ENCODE measurements at regions not wholly inside any gene's neighbourhood (a gene's known extent, or its start where the extent isn't known, plus 50 kb on each side); places are given as distances from the start of the nearest gene placed in this dataset.
"Not testable (repeated sequence)": the region's sequence is repeated elsewhere in the genome, so short reads cannot be mapped to it uniquely, and the experiment has no call there.

DNA sequence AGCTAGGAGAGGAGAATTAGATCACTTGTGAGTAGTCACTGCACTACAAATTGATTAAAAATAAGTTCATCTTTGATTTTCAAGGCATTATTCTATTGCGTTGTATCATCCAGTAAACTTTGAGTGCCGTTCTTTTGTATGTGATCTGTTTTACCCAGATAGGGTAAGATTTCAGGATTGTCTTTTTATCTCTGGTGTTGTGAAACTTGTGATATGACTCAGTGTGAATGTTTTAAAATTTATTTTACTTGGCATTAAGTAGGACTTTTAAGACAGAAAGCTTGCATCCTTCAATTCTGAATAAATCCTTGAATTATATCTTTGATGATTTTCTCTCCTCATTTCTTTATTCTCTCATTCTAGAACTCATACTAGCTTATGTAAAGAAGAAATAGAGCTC, 93.3 kb upstream of the ADAMTS5 start:
- DNase-seq (ENCODE audit: low spot score): no peak

DNA sequence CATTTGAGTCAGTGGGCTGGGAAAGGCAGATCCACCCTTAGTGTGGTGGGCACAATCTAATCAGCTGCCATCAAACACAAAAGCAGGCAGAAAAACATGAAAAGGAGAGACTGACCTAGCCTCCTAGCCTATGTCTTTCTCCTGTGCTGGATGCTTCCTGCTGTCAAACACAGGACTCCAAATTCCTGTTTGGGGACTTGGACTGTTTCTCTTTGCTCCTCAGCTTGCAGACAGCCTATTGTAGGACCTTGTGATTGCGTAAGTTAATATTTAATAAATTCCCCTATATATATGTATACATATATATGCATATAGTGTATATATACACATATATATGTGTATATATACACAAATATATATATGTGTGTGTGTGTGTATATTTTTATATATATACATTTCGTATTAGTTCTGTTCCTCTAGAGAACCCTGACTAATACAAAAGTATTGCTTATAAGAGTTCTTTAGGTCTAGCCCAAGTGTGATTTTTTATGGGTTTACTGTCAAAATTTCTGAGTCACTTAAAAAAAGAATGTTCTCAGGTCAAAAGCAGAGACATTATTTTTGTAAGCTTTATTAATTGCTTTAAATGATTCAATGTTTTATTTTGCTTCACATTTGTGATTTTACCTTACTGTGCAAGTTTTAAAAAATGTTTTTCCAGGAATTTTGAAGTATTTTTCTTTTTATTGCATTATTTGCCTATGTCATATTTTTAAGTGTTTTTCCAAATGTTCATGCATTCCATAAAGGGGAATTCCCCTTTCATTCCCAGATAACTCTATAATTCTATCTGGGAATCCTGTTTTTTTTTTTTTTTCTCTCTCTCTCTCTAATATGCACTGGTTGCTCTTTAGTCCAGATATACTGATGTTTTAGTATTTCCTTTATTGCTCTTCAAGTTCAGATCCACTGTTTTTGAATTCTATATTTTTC, 92.1 kb upstream of the ADAMTS5 start:
- no peak for DNase-seq (ENCODE audit: low spot score)

- DNase-seq (ENCODE audit: low spot score): no peak
Measured at GRCh38 chr21:27057997-27058396, 91.1 kb upstream of the ADAMTS5 start.

DNA sequence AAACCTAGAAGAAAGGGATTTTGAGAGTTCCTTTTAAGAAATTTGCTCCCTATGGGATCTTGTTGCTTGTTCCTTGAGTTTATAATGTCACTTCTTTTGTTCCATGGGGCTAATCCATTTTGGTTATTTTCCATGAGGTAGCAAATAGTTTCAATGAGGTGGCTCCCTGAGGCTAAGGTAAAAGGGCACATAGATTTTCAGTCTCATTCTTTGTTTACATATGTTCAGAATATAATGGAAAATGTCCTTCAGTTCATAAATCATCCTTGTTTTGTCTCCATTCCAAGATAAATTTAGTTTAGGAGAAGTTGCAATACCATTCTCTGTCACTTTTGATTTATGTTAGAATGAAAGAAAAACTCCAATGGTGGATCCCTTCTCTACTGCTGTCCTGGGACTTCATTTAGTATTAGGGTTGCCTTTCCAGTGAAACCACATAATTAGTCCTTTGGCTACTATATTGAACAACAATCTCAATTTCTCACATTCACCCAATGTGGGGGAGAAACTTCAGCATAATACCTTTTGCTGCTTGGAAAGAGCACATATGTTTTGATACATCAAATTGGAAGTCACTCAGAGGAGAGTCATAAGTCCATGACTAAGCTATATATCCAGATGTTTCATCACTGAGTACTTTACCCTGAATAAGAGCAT, 80.9 kb upstream of the ADAMTS5 start:
- DNase-seq (ENCODE audit: low spot score): no peak

DNA sequence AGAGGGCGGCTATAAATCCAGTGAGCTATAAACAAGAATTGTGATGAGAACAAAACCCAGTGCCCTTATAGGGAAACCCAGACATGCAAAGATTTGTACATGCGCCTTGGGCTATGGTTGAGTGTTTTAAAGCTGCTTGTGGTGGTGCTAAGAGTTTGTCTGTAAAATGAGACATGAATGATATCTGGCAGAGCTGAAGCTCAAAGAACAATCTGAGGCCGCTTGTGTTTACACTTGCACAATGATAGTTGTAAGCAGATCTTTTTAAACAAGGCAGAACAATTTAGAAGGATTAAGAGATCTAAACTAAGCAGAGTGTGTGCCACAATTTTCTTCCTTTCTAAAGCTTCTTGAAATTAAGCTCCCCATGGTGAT, 80.4 kb upstream of the ADAMTS5 start:
- DNase-seq (ENCODE audit: low spot score): no peak

- DNase-seq (ENCODE audit: low spot score): no peak
Measured at GRCh38 chr21:27045281-27045985, 78.5 kb upstream of the ADAMTS5 start.

GRCh38 chr21:27043377-27043776, 76.5 kb upstream of the ADAMTS5 start:
- no peak for DNase-seq (ENCODE audit: low spot score)

DNA sequence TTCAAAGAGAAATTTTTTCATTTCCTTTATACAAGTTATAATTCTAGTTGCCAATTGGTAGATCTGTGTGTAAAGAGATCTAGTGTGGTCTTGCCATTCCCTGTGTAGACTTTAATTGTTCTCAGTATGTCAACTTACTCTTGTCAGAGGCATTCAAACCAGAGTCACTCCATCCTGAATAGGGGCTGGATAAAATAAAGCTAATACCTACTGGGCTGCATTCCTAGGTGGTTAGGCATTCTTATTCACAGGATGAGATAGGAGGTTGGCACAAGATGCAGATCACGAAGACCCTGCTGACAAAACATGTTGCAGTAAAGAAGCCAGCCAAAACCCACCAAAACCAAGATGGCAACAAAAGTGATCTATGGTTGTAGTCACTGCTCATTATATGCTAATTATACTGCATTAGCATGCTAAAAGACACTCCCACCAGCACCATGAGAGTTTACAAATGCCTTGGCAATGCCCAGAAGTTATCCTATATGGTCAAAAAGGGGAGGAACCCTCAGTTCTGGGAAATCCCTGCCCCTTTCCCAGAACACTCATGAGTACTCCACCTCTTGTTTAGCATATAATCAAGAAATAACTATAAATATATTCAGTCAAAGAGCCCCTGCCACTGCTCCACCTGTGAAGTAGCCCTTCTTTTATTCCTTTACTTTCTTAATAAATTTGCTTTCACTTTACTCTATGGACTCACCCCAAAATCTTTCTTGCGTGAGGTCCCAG, 74.0 kb upstream of the ADAMTS5 start:
- no peak for DNase-seq (ENCODE audit: low spot score)

DNA sequence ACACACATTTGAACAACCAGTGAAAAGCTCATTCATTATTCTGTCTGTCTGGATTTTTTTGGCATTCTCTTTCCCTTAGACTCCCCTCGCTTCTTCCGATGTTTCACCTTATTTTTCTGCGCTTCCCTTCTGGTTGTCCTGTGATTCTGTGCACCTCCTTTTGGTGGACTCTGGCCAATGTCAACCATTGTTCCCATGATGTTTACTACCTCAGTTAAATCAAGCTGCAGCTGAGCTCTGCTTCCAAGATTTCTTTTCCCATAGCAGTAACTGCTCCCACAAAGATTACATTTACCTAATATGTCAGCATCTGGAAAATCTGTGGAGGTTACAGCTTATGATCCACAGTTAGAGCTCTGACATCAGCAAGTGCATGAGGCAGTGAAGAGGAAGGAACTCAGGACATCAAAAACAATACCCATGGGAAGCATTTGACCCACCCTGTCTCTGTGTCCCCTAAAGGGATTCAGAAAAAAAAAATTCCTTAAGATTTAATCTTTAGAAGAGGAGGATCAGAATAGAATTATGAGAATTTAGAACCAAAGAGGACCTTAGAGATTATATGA, 69.9 kb upstream of the ADAMTS5 start:
- DNase-seq (ENCODE audit: low spot score): no peak

DNA sequence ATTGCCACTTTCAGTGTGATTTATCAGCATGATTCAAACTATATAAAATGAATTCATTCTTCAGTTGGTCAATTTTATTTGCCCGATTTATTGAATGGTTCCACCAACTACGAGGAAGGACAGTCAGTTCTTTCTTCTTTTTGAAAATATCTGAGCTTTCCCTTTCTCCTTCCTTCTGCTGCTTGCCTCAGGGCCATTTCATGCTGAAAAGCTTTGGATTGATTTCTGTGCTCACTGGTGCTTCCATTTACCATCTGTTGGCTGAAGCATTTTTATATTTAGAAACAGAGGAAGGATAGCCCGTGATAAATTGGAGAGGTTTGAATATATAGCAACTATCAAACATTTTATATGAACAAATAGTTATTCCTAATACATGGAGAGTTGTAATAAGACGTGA, 68.9 kb upstream of the ADAMTS5 start:
- no peak for DNase-seq (ENCODE audit: low spot score)

DNA sequence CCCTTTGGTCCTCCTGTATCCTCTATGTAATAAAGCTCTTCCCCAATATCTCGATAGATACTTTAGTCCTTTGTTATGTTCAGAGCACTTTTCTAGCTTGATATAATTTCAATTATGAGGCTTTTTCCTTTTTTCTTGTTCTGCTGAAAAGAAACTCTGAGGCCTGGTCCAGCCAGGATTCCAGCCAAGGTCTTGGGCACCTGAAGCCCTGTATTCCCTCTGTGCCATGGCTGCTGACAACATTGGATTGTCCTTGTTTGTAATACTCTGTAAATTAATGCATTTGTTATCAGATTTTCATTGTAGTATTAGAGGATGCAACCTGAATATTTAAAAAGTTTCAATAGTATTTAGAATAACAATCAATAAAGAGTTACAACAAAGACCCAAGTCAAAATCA, 67.9 kb upstream of the ADAMTS5 start:
- no peak for DNase-seq (ENCODE audit: low spot score)

GRCh38 chr21:27033471-27033870, 66.6 kb upstream of the ADAMTS5 start:
- no peak for DNase-seq (ENCODE audit: low spot score)

GRCh38 chr21:27026501-27026900, 59.6 kb upstream of the ADAMTS5 start:
- DNase-seq (ENCODE audit: low spot score): no peak

DNA sequence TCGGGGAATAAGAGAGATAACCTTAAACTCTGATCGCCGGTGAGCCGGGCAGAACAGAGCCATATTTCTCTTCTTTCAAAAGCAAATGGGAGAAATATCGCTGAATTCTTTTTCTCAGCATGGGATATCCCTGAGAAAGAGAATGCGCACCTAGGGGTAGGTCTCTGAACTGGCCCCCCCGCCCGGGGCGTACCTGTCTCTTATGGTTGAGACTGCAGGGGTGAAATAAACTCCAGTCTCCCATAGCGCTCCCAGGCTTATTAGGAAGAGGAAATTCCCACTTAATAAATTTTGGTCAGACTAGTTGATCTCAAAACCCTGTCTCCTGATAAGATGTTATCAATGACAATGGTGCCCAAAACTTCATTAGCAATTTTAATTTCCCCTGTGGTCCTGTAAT, 58.8 kb upstream of the ADAMTS5 start:
- not testable (repeated sequence) for DNase-seq (ENCODE audit: low spot score)

- no peak for DNase-seq (ENCODE audit: low spot score)
Measured at GRCh38 chr21:27024971-27025370, 58.1 kb upstream of the ADAMTS5 start.

- peak; percentile 32 for DNase-seq (ENCODE audit: low spot score)
Measured at GRCh38 chr21:27024301-27024700, 57.4 kb upstream of the ADAMTS5 start.

DNA sequence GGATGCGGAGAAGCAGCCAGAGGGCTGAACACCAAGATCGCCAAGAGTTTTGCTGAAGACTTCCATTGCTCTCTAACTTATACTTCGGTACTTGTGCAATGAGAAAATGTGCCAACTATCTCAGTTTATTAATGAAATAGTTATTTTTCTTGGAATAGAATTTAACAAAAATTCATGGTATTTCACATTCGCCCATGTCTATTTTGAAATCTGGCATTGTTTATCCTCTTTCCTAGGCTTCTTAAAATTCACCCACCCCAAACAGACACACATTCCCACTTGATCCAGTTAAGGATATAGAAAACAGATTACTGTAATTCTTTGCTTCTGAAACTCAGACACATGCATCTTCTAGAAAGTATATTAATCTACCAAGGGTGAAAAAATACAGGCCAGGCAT, 56.3 kb upstream of the ADAMTS5 start:
- no peak for DNase-seq (ENCODE audit: low spot score)

- no peak for DNase-seq (ENCODE audit: low spot score)
Measured at GRCh38 chr21:27021801-27022200, 54.9 kb upstream of the ADAMTS5 start.

- no peak for DNase-seq (ENCODE audit: low spot score)
Measured at GRCh38 chr21:27021046-27021445, 54.2 kb upstream of the ADAMTS5 start.

GRCh38 chr21:27017246-27017645, 50.4 kb upstream of the ADAMTS5 start:
- no peak for DNase-seq (ENCODE audit: low spot score)

All from hepatic stellate cell (primary cell).